GM08714 (cell line): ENCODE measurements at regions not wholly inside any gene's neighbourhood (a gene's known extent, or its start where the extent isn't known, plus 50 kb on each side); places are given as distances from the start of the nearest gene placed in this dataset.

ENCODE experiments used
- H3K4me3 ChIP-seq: fragments of 200-500 bp; sonication (Bioruptor generic); 2 replicates; pipeline ENCODE4 v1.5.1; 2014; ENCODE audit warnings: mild to moderate bottlenecking, low read length, inconsistent platforms
- ZNF274 ChIP-seq: IDR thresholded peaks from 2 replicates; pipeline ENCODE4 v1.6.1; 2012; ENCODE audit warnings: mild to moderate bottlenecking, low read depth, low read length

DNA sequence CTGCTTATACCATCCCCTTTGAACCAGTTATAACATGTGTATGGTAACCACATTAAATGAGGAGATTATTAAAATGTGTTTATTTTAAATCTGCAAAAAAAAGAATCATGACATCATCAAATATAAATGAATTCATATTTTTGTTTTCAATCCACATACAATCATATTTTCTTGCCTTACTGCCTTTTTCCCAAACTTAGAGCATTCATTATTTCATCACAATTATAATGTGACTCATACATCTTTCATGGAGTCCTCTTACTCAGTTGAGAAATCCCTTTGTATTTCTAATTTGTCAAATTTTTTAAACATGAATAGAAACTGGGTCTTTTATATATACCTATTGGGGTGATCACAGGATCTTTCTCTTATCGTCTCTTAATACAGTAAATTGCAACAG lies 909.6 kb downstream of the DSC3 start:
- TF ChIP-seq ZNF274: no peak
- no peak overlapping the region for H3K4me3 ChIP-seq

DNA sequence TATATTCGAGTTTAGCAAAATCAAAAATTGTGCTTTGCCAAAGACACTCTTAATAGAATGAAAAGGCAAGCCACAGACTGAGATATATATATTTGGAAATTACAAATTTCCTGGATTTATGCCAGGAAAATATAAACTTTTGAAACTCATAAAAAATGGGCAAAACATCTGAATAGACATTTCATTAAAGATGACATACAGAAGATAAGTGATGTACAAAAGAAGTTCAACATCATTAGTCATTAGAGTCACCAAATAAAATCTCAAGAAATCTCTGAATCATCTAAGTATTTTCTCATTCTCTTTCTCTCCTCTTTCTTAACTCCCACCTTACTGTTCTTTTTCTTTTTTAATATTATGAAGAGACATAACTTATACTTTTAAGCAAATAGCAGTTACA lies 921.1 kb downstream of the DSC3 start:
- no peak for TF ChIP-seq ZNF274
- H3K4me3 ChIP-seq: no peak overlapping the region

DNA sequence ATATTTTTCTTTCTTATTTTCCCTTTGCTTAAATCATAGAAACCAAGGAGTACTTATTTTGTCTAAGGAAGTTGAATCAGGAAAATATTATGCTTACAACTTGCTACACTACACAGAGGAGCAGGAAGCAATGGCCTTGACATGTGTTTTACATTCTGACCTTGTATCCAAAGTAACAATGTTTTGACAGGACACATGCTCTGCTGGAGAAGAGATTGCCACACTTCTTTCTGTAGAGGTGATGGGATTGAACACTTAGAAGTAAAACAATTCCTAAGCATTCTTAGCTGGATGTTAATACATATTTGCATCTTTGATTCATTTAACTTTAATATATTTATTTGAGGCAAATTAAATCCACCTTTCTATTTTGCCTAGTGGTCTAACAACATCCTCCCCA lies 929.1 kb downstream of the DSC3 start:
- no peak for TF ChIP-seq ZNF274
- no peak overlapping the region for H3K4me3 ChIP-seq

DNA sequence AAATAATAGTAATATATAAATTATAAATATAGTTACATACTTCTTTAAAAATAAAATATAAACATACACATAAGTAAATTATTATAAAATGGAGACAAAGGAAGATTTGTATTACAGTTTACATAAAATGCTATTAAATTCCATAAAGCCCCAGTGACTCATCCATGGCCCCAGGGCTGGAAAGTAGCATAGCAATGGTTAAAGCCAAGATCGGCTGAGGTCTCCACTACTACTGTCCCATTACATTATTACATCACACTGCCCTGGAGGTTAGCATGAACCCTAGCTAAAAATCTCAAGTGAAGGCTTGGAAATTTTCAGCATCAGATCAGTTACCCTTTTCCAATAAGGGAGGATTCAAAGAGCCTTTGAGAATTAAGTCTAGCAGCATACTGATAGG lies 936.2 kb downstream of the DSC3 start:
- H3K4me3 ChIP-seq: no peak overlapping the region
- no peak for TF ChIP-seq ZNF274

DNA sequence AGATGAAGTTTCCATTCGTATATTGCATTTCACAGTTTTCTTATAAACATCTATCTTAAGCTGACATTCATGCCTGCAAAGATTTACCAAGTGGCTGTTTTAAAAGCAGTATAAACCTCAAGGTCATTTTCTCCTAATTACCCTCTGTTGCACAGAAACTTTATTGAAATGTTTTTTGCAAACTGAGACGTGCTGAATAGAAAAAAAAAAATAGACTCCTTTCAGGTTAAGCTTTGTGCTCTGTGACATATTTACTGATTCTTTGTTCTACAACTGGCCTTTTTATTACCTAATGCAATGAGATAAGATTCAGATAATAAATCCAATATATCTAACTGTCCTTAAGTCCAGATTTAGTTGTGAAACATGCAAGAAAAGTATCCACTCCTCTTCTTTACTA lies 938.7 kb downstream of the DSC3 start:
- no peak for TF ChIP-seq ZNF274
- no peak overlapping the region for H3K4me3 ChIP-seq

DNA sequence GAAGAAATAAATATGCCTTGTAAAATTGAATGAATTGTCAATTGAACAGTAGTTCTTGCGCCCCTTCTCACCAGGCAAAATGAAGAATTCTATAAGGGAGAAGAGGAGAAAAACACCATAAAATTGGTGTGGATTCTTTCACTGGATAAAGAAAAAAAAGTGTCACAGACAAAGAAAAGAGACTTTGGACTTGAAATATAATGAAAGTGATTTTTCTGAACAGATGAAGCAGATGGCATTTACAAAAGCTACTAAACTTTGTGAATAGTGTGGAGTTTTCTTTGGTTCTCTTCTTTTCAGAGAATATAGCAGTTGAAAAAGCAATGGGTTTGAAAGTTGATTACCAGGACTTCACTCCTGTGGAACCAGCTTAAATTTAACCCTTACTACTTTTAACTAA lies 945.7 kb downstream of the DSC3 start:
- no peak for TF ChIP-seq ZNF274
- no peak overlapping the region for H3K4me3 ChIP-seq

DNA sequence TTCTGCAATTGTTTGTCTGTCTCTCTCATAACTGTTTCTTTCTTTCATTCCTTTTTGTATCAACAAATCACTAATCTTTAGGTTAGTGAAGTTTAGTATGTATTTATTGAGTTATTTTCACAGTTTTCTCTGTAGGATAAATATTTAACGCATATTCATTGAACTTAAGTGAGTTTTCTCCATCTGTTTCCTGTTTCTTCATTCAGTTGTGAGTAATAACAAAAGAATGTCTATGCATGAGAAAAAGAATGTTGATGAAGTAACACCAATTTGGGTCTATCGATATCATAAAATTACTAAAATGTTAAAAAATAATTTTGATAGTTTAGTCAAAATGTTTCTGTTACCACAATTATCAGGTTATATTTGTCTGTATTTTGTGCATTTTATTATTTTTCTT lies 948.0 kb downstream of the DSC3 start:
- TF ChIP-seq ZNF274: no peak

DNA sequence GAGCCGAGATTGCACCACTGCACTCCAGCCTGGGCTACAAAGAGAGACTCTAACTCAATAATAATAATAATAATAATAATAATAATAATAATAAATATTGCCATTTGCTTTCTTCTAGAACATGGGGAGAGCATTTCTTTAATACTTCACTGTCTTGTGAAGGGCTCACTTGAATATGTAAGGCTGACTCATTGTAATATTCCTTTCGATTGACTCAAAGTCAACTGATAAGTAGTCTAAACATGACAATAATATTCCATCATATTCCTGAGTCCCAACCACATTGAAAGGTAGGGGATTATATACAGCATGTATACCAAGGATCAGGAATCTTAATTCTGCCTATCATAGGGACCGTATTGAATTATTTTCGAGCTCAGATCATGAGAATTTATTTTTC lies 949.2 kb downstream of the DSC3 start:
- no peak overlapping the region for H3K4me3 ChIP-seq
- no peak for TF ChIP-seq ZNF274

More for the DNA sequence above, 948.0 kb downstream of the DSC3 start:
- no peak overlapping the region for H3K4me3 ChIP-seq

DNA sequence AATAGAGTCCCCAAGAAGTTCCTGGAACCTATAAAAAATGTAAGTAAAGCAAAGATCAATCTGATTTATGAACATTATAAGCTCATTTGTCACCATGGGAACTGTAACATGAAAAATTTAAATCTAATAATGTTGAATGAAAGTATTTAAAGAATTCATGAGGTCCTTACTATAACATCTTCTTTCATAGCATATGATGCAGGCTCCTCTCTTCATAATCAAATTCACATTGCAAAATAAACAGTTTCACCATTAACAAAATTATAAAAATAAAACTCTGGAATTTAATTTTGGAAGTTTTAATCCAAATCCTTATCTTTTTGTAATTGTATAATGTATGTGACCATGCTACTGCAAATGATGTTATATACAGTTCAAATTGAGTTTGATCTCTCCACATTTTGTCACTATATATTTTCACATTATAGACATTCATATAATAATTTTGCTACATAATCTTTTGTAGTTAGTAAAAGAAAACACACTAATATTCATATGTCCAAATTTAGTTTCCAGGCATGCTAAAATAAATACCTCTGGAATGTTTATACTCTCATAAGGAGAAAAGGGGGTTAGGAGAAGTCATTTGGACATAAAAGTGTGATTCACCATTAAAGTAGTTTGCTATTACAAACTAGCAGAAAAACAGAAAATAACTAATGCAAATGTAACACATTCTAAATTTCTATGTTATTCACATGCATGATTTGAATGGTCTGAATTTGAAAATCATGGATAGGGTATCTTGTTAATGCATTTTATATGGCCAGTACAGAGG lies 954.1 kb downstream of the DSC3 start:
- TF ChIP-seq ZNF274: no peak
- H3K4me3 ChIP-seq: no peak overlapping the region

DNA sequence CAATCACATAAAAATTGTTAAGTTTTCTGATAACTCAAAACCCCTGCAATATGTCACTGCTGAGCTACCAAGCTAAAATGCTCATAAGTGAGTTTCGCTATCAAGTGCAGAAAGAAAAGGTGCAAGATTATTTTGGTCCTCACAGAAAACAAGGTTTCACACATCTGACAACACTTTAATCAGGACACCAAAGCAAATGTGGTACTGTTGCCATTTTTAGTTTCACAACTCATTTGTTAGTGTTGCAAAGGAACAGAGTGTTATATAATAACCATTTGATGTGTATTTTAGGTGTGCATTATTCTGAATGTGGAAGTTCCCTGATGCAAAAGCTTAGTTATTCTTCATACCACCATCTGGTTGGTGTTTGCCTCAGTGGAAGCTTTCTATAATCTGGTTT lies 956.2 kb downstream of the DSC3 start:
- H3K4me3 ChIP-seq: no peak overlapping the region
- TF ChIP-seq ZNF274: no peak

DNA sequence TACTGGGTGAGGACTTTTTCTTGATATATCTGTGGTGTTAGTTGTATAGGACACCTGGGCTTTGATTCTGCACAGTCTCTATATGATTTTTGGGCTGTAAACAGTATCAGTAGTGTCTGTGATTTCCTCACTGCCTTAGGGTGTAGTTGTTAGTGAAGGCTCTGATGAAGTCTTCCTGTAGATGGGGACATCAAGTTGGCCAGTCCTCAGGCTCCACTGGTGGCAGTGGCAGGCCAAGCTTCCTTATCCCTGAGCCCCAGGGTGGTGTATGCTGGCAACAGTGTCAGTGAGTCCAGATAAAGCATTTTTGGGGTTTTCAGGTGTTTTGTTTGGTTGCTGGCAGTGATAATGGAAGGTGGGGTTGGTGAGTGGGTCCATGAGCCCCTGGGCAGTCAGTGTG lies 961.4 kb downstream of the DSC3 start:
- no peak for TF ChIP-seq ZNF274
- H3K4me3 ChIP-seq: no peak overlapping the region

DNA sequence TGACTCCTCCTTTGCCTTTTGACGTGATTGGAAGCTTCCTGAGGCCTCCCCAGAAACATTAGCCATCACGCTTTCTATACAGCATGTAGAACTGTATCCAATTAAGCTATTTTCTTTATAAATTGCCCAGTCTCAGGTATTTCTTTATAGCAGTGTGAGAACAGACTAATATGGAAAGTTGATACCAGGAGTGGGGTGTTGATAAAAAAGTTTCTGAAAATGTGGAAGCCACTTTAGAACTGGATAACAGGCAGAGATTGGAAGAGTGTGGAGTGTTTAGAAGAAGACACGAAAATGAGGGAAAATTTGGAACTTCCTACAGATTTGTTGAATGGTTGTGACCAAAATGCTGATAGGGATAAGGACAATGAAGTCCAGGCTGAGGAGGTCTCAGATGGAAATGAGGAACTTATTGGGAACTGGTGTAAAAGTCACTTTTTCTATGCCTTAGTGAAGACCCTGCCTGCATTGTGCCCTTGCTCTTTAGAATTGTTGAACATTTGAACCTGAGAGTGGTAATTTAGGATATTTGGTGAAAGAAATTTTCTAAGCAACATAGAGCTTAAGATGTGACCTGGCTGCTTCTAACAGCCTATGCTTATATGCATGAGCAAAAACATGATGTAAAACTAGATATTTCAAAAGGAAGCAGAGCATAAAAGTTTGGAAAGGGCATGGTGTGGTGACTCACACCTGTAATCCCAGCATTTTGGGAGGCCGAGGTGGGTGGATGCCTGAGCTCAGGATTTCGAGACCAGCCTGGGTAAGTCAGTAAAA lies 969.7 kb downstream of the DSC3 start:
- no peak for TF ChIP-seq ZNF274
- no peak overlapping the region for H3K4me3 ChIP-seq

DNA sequence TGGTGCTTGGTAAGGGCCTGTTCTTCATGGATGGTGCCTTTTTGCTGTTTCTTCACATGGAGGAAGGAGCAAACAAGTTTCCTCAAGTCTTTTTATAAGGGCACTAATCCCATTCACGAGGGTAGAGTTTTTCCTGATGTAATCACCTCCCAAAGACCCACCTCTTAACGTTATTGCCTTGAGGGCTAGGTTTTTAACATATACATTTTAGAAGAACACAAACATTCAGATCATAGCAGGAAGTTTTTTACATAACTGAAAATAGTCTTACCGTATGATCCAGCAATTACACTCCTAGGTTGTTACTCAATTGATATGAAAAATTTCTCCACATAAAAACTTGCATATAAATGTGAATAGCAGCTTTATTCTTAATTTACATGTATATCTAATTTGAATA lies 976.3 kb downstream of the DSC3 start:
- no peak overlapping the region for H3K4me3 ChIP-seq
- no peak for TF ChIP-seq ZNF274

DNA sequence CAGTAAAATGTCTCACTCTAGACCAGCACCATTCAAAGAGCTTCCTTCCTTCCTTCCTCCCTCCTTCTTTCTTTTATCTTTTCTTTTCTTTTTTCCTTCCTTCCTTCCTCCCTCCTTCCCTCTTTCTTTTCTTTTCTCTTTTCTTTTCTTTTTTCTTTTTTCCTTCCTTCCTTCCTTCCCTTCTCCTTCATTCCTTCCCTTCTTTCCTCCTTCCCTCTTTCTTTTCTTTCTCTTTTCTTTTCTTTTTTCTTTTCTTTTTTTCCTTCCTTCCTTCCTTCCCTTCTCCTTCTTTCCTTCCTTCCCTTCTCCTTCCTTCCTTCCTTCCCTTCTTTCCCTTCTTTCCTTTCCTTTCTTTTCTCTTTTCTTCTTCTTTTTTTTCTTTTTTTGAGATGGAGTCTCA lies 985.1 kb downstream of the DSC3 start:
- no peak for TF ChIP-seq ZNF274
- H3K4me3 ChIP-seq: no peak overlapping the region

DNA sequence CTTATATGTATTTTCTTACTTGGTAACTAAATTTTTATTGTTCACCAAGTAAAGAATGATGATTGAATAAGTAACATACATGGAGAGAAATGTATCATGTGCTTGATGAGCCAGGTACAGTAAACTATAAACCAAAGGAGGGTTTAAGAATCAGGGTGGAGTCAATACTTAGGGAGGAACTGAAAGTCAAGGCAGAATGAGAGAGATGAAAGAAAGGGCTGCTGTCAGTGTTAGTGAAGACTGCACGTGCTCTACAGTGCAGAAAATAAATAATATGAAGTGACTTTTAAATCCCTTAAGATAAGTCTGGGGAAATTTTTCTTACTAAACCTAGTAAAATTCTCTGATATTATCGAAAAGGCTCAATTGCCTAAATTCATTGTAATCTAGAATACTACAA lies 986.0 kb downstream of the DSC3 start:
- no peak for TF ChIP-seq ZNF274
- no peak overlapping the region for H3K4me3 ChIP-seq

DNA sequence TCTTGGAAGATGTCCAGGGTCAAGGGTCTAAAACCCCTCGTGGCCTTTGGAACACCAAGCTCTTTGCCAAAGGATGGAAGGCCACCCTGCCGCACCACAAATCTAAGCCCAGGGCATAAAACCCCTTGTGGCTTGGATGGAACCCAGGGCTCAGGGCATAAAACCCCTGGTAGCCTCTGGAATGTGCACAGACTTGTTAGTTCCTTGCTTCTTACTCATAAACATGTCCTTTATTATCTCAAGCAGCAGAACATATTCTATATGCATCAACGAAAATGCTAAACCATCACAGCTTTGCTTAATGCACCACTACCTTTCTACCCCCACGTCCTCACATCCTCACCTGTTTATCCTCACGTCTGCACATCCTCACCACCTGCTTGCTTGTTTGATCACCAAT lies 998.0 kb downstream of the DSC3 start:
- H3K4me3 ChIP-seq: no peak overlapping the region
- TF ChIP-seq ZNF274: no peak

DNA sequence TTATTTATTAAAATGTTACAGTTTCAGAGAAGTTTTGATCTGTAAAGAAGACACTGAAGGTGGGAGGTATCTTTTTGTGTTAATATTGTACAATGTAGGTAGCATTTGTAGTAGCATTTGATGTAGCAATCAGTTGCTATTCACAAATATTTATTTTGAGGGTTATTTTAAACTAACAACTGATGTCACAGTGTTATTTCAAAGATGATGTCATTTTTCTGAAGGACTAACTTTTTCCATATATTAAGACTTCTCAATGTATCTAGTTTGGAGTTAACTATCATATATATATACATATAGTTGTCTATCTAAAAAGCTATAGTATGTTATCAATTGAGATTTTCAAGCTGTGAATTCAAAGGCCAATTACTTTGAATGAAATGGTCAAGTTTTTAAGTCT lies 1003.3 kb downstream of the DSC3 start:
- TF ChIP-seq ZNF274: no peak
- no peak overlapping the region for H3K4me3 ChIP-seq
